ENCODE measurements at regions not wholly inside any gene's neighbourhood (a gene's known extent, or its start where the extent isn't known, plus 50 kb on each side); places are given as distances from the start of the nearest gene placed in this dataset.

DNA sequence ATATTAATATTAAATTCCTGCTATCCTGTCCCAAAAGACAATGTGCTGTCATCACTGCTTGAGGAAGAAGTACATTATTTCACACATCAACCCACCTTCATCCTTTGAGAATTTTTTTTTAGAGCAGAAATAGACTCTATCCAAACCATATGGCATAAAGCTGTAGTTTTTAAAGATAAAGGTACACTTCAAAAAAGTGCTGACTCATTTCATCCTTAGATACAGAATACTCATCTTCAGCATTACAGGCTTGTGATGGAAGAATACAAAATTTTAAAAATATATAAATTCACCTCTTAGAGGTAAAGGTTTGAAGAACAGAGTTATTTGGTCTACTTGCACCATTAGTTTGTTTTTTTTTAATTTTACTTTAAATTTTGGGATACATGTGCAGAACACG, 126.7 kb upstream of the ERG start:
- no peaks in the 10 kb centered on the region for H3K36me3 Mint-ChIP-seq (ENCODE audit: insufficient read depth, unreplicated experiment)
- CTCF ChIA-PET: no interaction called here
- H3K27ac Mint-ChIP-seq (ENCODE audit: low read depth, unreplicated experiment): no peak overlapping the region

DNA sequence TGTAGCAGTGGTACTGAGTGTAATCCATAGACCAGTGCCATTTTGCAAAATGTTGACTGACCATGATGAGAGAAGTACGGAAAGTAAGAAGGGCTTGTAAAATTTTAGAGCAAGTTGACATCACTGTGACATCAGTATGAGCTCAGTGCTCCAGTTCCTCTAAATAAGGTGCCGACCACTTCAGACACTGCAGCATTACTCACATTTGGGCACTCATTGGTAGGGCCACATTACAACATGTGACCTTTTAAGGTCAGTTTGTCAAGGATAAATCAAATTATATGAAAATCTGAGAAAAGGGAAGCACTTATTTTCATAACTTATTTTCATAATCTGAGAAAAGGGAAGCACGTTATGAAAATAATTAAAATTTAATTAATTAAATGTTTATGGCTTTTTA, 128.0 kb upstream of the ERG start:
- Mint-ChIP-seq H3K36me3 (ENCODE audit: insufficient read depth, unreplicated experiment) (no peaks in the 10 kb centered on the region), H3K27ac (ENCODE audit: low read depth, unreplicated experiment) (no peak overlapping the region), H3K9me3 (ENCODE audit: unreplicated experiment) (peaks cover 8% of the 10 kb centered on the region), H3K4me1 (ENCODE audit: insufficient read depth, unreplicated experiment) (peaks cover 4% of the 10 kb centered on the region), H3K27me3 (ENCODE audit: insufficient read depth, unreplicated experiment) (no peaks in the 10 kb centered on the region), H3K4me3 (ENCODE audit: unreplicated experiment) (no peak overlapping the region)
- TF ChIP-seq, protein P1, sequence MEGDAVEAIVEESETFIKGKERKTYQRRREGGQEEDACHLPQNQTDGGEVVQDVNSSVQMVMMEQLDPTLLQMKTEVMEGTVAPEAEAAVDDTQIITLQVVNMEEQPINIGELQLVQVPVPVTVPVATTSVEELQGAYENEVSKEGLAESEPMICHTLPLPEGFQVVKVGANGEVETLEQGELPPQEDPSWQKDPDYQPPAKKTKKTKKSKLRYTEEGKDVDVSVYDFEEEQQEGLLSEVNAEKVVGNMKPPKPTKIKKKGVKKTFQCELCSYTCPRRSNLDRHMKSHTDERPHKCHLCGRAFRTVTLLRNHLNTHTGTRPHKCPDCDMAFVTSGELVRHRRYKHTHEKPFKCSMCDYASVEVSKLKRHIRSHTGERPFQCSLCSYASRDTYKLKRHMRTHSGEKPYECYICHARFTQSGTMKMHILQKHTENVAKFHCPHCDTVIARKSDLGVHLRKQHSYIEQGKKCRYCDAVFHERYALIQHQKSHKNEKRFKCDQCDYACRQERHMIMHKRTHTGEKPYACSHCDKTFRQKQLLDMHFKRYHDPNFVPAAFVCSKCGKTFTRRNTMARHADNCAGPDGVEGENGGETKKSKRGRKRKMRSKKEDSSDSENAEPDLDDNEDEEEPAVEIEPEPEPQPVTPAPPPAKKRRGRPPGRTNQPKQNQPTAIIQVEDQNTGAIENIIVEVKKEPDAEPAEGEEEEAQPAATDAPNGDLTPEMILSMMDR (IDR thresholded peaks at IDR 0.05; ENCODE audit: unreplicated experiment): no peak
- ChIA-PET POLR2A (no interaction called here), CTCF (interaction anchor here (0.6 kb wide), 1 partner anchor 52 kb away, joined by 3 read pairs; no protein-coding TSS in a partner anchor)
- intact Hi-C loops (cut with micrococcal nuclease): no loop called here
- no TSS peak for BruUV-seq (replicated peaks)
- DNase-seq (ENCODE audit: unreplicated experiment): no peak

More for the DNA sequence above, 126.7 kb upstream of the ERG start:
- H3K4me1 Mint-ChIP-seq (ENCODE audit: insufficient read depth, unreplicated experiment): peaks cover 3% of the 10 kb centered on the region
- TF ChIP-seq, protein P1 (IDR thresholded peaks at IDR 0.05; ENCODE audit: unreplicated experiment): no peak
- BruUV-seq (replicated peaks): no TSS peak
- intact Hi-C loops (cut with micrococcal nuclease): no loop called here
- no peak for DNase-seq (ENCODE audit: unreplicated experiment)
- peaks cover 5% of the 10 kb centered on the region for H3K9me3 Mint-ChIP-seq (ENCODE audit: unreplicated experiment)
- POLR2A ChIA-PET: no interaction called here
- no peak overlapping the region for H3K4me3 Mint-ChIP-seq (ENCODE audit: unreplicated experiment)
- H3K27me3 Mint-ChIP-seq (ENCODE audit: insufficient read depth, unreplicated experiment): no peaks in the 10 kb centered on the region

DNA sequence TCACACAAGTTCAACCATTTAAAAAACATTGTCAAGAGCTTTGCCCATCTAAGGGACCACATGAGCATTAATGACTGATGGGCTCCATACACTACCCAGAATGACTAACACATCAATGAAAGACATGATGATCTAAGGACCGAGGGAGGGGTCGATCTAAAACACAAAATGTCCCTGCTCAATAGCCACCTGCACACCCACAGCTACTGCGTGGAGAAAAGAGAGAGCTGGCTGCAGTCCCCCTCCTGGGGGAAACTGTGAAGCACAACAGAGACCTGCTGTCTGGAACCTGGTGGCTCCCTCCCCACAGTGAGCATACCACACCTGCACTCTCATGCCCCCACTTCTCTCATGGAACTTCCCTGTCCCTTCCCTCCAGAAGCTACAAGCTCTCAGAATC, 130.1 kb upstream of the ERG start:
- CTCF ChIA-PET: interaction anchor here (0.6 kb wide), 2 partner anchors 54 to 502 kb away, joined by 3 to 4 read pairs; no protein-coding TSS in a partner anchor
- DNase-seq (ENCODE audit: unreplicated experiment): no peak

DNA sequence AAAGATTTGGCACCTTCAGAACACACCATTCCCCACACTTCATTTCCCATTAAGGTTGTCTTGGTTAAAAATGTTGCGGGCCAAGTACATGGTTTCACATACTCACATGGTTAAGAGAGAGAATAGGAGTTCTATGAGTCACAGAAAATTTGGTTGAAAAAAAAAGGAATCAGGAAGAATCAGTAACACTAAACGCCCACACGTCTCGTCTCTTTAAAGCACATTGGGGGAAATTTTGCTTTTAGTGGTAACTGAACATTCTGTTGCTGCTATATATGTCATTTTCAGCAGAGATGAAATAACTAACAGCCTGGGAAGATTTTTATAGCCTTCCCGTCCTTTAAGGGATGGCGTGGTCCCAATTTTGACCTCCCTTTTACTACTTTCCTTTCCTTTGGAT, 132.9 kb upstream of the ERG start:
- H3K27me3 Mint-ChIP-seq (ENCODE audit: insufficient read depth, unreplicated experiment): no peaks in the 10 kb centered on the region
- POLR2A ChIA-PET: no interaction called here
- TF ChIP-seq, protein P1 (IDR thresholded peaks at IDR 0.05; ENCODE audit: unreplicated experiment): no peak
- CTCF ChIA-PET: interaction anchor here (0.5 to 0.8 kb wide), 2 partner anchors 47 to 1236 kb away, joined by 3 to 4 read pairs; no protein-coding TSS in a partner anchor
- H3K4me1 Mint-ChIP-seq (ENCODE audit: insufficient read depth, unreplicated experiment): peaks cover 8% of the 10 kb centered on the region
- intact Hi-C loops (cut with micrococcal nuclease): no loop called here
- BruUV-seq (replicated peaks): no TSS peak
- no peak overlapping the region for H3K27ac Mint-ChIP-seq (ENCODE audit: low read depth, unreplicated experiment)
- peaks cover 14% of the 10 kb centered on the region for H3K9me3 Mint-ChIP-seq (ENCODE audit: unreplicated experiment)
- H3K36me3 Mint-ChIP-seq (ENCODE audit: insufficient read depth, unreplicated experiment): no peaks in the 10 kb centered on the region
- no peak overlapping the region for H3K4me3 Mint-ChIP-seq (ENCODE audit: unreplicated experiment)
- DNase-seq (ENCODE audit: unreplicated experiment): peak; percentile 11

More for the DNA sequence above, 130.1 kb upstream of the ERG start:
- POLR2A ChIA-PET: interaction anchor here (0.6 to 0.7 kb wide), 2 partner anchors 12 to 108 kb away, joined by 3 read pairs; no protein-coding TSS in a partner anchor
- no peak overlapping the region for H3K27ac Mint-ChIP-seq (ENCODE audit: low read depth, unreplicated experiment)
- no TSS peak for BruUV-seq (replicated peaks)
- H3K36me3 Mint-ChIP-seq (ENCODE audit: insufficient read depth, unreplicated experiment): no peaks in the 10 kb centered on the region
- no peak overlapping the region for H3K4me3 Mint-ChIP-seq (ENCODE audit: unreplicated experiment)
- TF ChIP-seq, protein P1 (IDR thresholded peaks at IDR 0.05; ENCODE audit: unreplicated experiment): no peak
- H3K9me3 Mint-ChIP-seq (ENCODE audit: unreplicated experiment): peaks cover 14% of the 10 kb centered on the region
- no peaks in the 10 kb centered on the region for H3K27me3 Mint-ChIP-seq (ENCODE audit: insufficient read depth, unreplicated experiment)
- peaks cover 8% of the 10 kb centered on the region for H3K4me1 Mint-ChIP-seq (ENCODE audit: insufficient read depth, unreplicated experiment)
- intact Hi-C loops (cut with micrococcal nuclease): no loop called here

All from MCF 10A (cell line).